LNCaP clone FGC (cell line): ENCODE measurements at regions not wholly inside any gene's neighbourhood (a gene's known extent, or its start where the extent isn't known, plus 50 kb on each side); places are given as distances from the start of the nearest gene placed in this dataset.
A peak's percentile ranks its signal among the peaks of the same experiment; 100 is the strongest.

Source experiments
- DNase-seq: peaks from one replicate; pipeline ENCODE4 v3.0.0-alpha.2; 2011; ENCODE audit warnings: low read depth
- H3K4me3 ChIP-seq: 2 replicates; pipeline ENCODE4 v1.5.1; 2011; ENCODE audit warnings: mild to moderate bottlenecking, low read depth, low read length, control low read depth
- CTCF ChIP-seq: IDR thresholded peaks from 2 replicates; pipeline ENCODE4 v1.5.1; 2012; ENCODE audit warnings: mild to moderate bottlenecking; ENCODE audit not compliant: control insufficient read depth, insufficient read depth; ENCODE audit errors: extremely low read depth

DNA sequence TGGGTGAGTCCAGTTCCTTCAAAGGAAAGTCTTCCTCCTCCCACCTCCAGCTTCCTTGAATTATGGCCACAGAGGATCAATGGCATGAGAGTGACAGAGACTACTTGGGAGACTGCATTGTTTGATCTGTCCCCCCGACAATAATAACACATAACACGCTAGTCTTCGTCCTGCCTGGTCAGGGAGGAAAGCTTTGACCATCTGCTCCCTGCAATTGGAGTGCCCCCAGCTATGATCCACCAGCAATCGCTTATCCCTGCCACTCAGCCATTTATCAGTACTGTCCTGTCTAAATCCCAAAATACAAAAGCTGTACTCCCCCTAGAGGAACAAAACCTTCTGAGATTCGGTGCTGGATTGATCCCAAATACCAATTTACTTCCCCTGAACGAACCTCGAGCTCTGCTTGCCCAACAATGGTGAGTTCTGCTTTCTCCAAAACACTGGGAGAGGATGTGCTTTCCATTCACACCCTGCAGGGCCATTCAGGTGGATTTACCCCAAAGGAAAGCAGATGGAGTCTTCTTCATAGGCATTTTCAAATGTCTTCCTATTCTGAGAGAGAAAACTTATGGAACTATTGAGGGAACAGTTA, 466.7 kb downstream of the TSHZ3 start:
- no peak for DNase-seq

GRCh38 chr19:30881930-30882329, 467.3 kb downstream of the TSHZ3 start:
- no peak for TF ChIP-seq CTCF

More for the DNA sequence above, 466.7 kb downstream of the TSHZ3 start:
- TF ChIP-seq CTCF, result peak; percentile 14; the same call in 1 of the 2 replicates
- no peak overlapping the region for H3K4me3 ChIP-seq

GRCh38 chr19:30881281-30881680, 468.0 kb downstream of the TSHZ3 start:
- TF ChIP-seq CTCF, result no peak
- H3K4me3 ChIP-seq, result no peak overlapping the region
- DNase-seq, result no peak

More at GRCh38 chr19:30881930-30882329, 467.3 kb downstream of the TSHZ3 start:
- no peak for DNase-seq
- no peak overlapping the region for H3K4me3 ChIP-seq

GRCh38 chr19:30880551-30880950, 468.7 kb downstream of the TSHZ3 start:
- DNase-seq, result no peak
- H3K4me3 ChIP-seq, result no peak overlapping the region
- TF ChIP-seq CTCF, result no peak

DNA sequence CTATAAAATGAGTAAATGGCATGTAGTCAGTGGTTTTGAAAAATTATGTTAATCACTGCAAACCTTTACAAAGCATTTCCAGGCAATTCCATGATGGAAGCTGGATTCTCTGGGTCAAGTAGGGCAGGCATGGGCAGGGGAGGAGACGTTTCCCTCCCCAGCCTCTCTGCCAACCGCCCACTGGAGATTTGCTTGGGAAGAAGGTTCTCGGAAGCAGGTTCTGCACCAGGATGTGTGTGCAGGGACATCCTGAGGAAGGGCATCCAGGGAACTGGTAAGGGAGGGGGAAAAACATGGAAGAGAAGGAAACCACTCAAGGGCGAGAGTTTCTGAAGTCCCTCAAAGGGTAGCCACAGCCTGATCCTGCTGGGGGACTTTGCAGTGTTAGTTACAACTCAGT, 469.1 kb downstream of the TSHZ3 start:
- DNase-seq, result no peak
- no peak overlapping the region for H3K4me3 ChIP-seq
- TF ChIP-seq CTCF, result no peak

GRCh38 chr19:30879736-30880135, 469.5 kb downstream of the TSHZ3 start:
- no peak for TF ChIP-seq CTCF

GRCh38 chr19:30879225-30879624, 470.0 kb downstream of the TSHZ3 start:
- H3K4me3 ChIP-seq, result no peak overlapping the region
- TF ChIP-seq CTCF, result no peak
- DNase-seq, result no peak

More at GRCh38 chr19:30879736-30880135, 469.5 kb downstream of the TSHZ3 start:
- no peak for DNase-seq
- no peak overlapping the region for H3K4me3 ChIP-seq
